ENCODE measurements at regions not wholly inside any gene's neighbourhood (a gene's known extent, or its start where the extent isn't known, plus 50 kb on each side); places are given as distances from the start of the nearest gene placed in this dataset.

- no peak for TF ChIP-seq POLR2A (IDR thresholded peaks at IDR 0.05)
- TF ChIP-seq, protein P1, sequence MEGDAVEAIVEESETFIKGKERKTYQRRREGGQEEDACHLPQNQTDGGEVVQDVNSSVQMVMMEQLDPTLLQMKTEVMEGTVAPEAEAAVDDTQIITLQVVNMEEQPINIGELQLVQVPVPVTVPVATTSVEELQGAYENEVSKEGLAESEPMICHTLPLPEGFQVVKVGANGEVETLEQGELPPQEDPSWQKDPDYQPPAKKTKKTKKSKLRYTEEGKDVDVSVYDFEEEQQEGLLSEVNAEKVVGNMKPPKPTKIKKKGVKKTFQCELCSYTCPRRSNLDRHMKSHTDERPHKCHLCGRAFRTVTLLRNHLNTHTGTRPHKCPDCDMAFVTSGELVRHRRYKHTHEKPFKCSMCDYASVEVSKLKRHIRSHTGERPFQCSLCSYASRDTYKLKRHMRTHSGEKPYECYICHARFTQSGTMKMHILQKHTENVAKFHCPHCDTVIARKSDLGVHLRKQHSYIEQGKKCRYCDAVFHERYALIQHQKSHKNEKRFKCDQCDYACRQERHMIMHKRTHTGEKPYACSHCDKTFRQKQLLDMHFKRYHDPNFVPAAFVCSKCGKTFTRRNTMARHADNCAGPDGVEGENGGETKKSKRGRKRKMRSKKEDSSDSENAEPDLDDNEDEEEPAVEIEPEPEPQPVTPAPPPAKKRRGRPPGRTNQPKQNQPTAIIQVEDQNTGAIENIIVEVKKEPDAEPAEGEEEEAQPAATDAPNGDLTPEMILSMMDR (IDR thresholded peaks at IDR 0.05), result no peak
- Histone ChIP-seq H3K27me3 (no peaks in the 10 kb centered on the region), H3K9me3 (no peaks in the 10 kb centered on the region), H3K36me3 (ENCODE audit: low read depth, missing control alignments) (no peaks in the 10 kb centered on the region), H3K4me3 (no peak overlapping the region), H3K4me1 (peaks cover 26% of the 10 kb centered on the region), H3K27ac (peak overlapping the region; percentile 3 to 63)
- intact Hi-C loops (cut with DNase I; ENCODE audit: low total_unique reads), result no loop called here
- DNase-seq, result peak; percentile 35
- 19 to 39% methylated on average over 6 of the region's 6 CpGs for WGBS, 2 donors
Observed at GRCh38 chr2:150787353-150788093, 300.1 kb upstream of the RND3 start.

DNA sequence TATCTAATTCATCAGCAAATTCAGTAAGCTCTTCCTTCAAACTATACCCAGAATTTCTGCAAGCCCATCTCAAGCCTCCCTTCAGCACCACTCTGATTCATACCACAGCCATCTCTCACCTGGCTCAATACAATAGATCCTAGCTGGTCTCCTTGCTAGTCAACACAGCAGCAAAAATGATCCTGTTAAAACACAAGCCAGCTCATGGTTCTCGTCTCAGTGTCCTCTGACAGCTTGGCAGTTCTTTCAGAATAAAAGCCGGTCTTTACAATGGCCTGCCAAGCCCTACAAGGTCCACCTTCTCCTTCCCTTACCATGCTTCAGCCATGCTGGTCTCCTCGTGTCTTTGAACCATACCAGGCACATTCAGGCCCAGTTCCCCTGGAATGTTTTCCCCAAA lies 296.9 kb upstream of the RND3 start:
- Histone ChIP-seq H3K9me3 (no peaks in the 10 kb centered on the region), H3K4me1 (peaks cover 26% of the 10 kb centered on the region), H3K4me3 (no peak overlapping the region), H3K36me3 (ENCODE audit: low read depth, missing control alignments) (no peaks in the 10 kb centered on the region), H3K27me3 (no peaks in the 10 kb centered on the region), H3K27ac (no peak overlapping the region)
- no peak for TF ChIP-seq POLR2A (IDR thresholded peaks at IDR 0.05)
- TF ChIP-seq, protein P1 (IDR thresholded peaks at IDR 0.05), result no peak
- 87 to 90% methylated on average over 3 of the region's 3 CpGs for WGBS, 2 donors
- intact Hi-C loops (cut with DNase I; ENCODE audit: low total_unique reads), result no loop called here
- no peak for DNase-seq

- DNase-seq, result no peak
- Histone ChIP-seq H3K27me3 (no peaks in the 10 kb centered on the region), H3K4me1 (peaks cover 28% of the 10 kb centered on the region), H3K27ac (no peak overlapping the region), H3K9me3 (no peaks in the 10 kb centered on the region), H3K36me3 (ENCODE audit: low read depth, missing control alignments) (no peaks in the 10 kb centered on the region), H3K4me3 (no peak overlapping the region)
- intact Hi-C loops (cut with DNase I; ENCODE audit: low total_unique reads), result no loop called here
- TF ChIP-seq, protein P1 (IDR thresholded peaks at IDR 0.05), result no peak
- no peak for TF ChIP-seq POLR2A (IDR thresholded peaks at IDR 0.05)
- WGBS, 2 donors, result 85 to 90% methylated on average over 4 of the region's 4 CpGs
Observed at GRCh38 chr2:150783896-150784295, 296.4 kb upstream of the RND3 start.

- Histone ChIP-seq H3K9me3 (no peaks in the 10 kb centered on the region), H3K4me3 (no peak overlapping the region), H3K4me1 (peaks cover 20% of the 10 kb centered on the region), H3K36me3 (ENCODE audit: low read depth, missing control alignments) (no peaks in the 10 kb centered on the region), H3K27ac (no peak overlapping the region), H3K27me3 (no peaks in the 10 kb centered on the region)
- no peak for DNase-seq
- 58 to 59% methylated on average over 3 of the region's 3 CpGs for WGBS, 2 donors
- intact Hi-C loops (cut with DNase I; ENCODE audit: low total_unique reads), result no loop called here
- TF ChIP-seq, protein P1 (IDR thresholded peaks at IDR 0.05), result no peak
- TF ChIP-seq POLR2A (IDR thresholded peaks at IDR 0.05), result no peak
Observed at GRCh38 chr2:150783015-150783414, 295.5 kb upstream of the RND3 start.

DNA sequence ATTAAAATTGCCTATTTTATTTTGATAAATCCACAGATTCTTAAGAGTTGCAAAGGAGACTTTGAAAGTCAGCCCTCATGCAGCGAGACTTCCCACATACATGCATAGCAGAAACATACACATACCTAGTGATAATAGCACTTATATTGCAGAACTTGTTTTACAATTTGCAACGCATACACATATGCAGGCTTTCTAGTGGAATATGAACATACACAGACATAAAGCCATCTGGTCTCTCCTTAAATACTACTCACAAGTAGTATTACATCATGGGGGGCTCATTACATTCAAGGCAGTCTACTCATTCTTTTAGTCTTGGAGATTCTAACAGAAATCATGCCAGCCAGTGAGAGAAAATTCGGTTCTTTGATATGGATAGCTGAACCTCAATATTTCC lies 295.1 kb upstream of the RND3 start:
- Histone ChIP-seq H3K27me3 (no peaks in the 10 kb centered on the region), H3K9me3 (no peaks in the 10 kb centered on the region), H3K36me3 (ENCODE audit: low read depth, missing control alignments) (no peaks in the 10 kb centered on the region), H3K4me3 (no peak overlapping the region), H3K4me1 (peaks cover 16% of the 10 kb centered on the region), H3K27ac (no peak overlapping the region)
- intact Hi-C loops (cut with DNase I; ENCODE audit: low total_unique reads), result no loop called here
- 92 to 96% methylated on average over 3 of the region's 3 CpGs for WGBS, 2 donors
- DNase-seq, result no peak
- TF ChIP-seq POLR2A (IDR thresholded peaks at IDR 0.05), result no peak
- TF ChIP-seq, protein P1 (IDR thresholded peaks at IDR 0.05), result no peak

Measured in testis (tissue), 2 donors.